Epithelial cell of proximal tubule (primary cell): ENCODE measurements at regions not wholly inside any gene's neighbourhood (a gene's known extent, or its start where the extent isn't known, plus 50 kb on each side); places are given as distances from the start of the nearest gene placed in this dataset.

Source experiments
- DNase-seq: peaks from one replicate; pipeline ENCODE4 v3.0.0-alpha.2; 2011; ENCODE audit warnings: low read depth
- H3K4me3 ChIP-seq: 2 replicates; pipeline ENCODE4 v1.5.1; 2011; ENCODE audit warnings: low read depth, mild to moderate bottlenecking, low read length
- CTCF ChIP-seq: conservative IDR thresholded peaks from 2 replicates; pipeline ENCODE4 v1.5.1; 2012; ENCODE audit warnings: low read depth, mild to moderate bottlenecking, low read length

- no peak for TF ChIP-seq CTCF
- DNase-seq, result no peak
- no peak overlapping the region for H3K4me3 ChIP-seq
These were observed 199.9 kb downstream of the GATA3 start for GRCh38 chr10:8254350-8254749.

GRCh38 chr10:8255301-8255700 lies 200.8 kb downstream of the GATA3 start:
- DNase-seq, result no peak
- no peak for TF ChIP-seq CTCF
- H3K4me3 ChIP-seq, result no peak overlapping the region

- no peak overlapping the region for H3K4me3 ChIP-seq
- TF ChIP-seq CTCF, result no peak
- DNase-seq, result no peak
These were observed 206.2 kb downstream of the GATA3 start for GRCh38 chr10:8260645-8261044.

GRCh38 chr10:8262317-8262716 lies 207.8 kb downstream of the GATA3 start:
- H3K4me3 ChIP-seq, result no peak overlapping the region
- no peak for DNase-seq
- TF ChIP-seq CTCF, result no peak

- TF ChIP-seq CTCF, result no peak
- no peak overlapping the region for H3K4me3 ChIP-seq
- no peak for DNase-seq
These were observed 215.5 kb downstream of the GATA3 start for GRCh38 chr10:8269976-8270375.

GRCh38 chr10:8272794-8273425 lies 218.4 kb downstream of the GATA3 start:
- DNase-seq, result no peak
- no peak overlapping the region for H3K4me3 ChIP-seq
- no peak for TF ChIP-seq CTCF

- no peak for TF ChIP-seq CTCF
- DNase-seq, result no peak
- H3K4me3 ChIP-seq, result no peak overlapping the region
These were observed 219.3 kb downstream of the GATA3 start for GRCh38 chr10:8273749-8274148.
